HCT116 (cell line): ENCODE measurements at regions not wholly inside any gene's neighbourhood (a gene's known extent, or its start where the extent isn't known, plus 50 kb on each side); places are given as distances from the start of the nearest gene placed in this dataset.

Source experiments
- ATAC-seq: fragments of 200-7000 bp; cut with Tn5 transposase; 2 replicates; pipeline ENCODE4 v1.9.1; 2020; ENCODE audit warnings: mild to moderate bottlenecking, moderate library complexity
- BruUV-seq: library from RNA; stranded (reverse); fragments of 400-500 nt; replicated peaks from 2 replicates; lab custom pipeline; 2021; lab: Mats Ljungman, UMichigan
- CTCF ChIA-PET: fragments of 300-600 bp; sonication (Branson Sonifier 250); formaldehyde crosslinking; loops from one replicate; lab custom pipeline; 2021; ENCODE audit warnings: antibody characterized with exemption; lab: Charles Lee
- POLR2A ChIA-PET: fragments of 300-600, 350-600 bp; sonication (Branson Sonifier 250); formaldehyde crosslinking; loops from one replicate; lab custom pipeline; 2021; ENCODE audit warnings: antibody characterized with exemption; lab: Charles Lee
- RAD21 ChIA-PET, 2 experiments: fragments of 300-600 bp; sonication (Branson Sonifier 250); formaldehyde crosslinking; loops; one replicate each; lab custom pipeline; 2023; ENCODE audit warnings: low total read pairs in 2 of 2; ENCODE audit not compliant: uncharacterized antibody in 2 of 2, unreplicated experiment in 2 of 2, low non-redundant PET in 1 of 2; lab: Charles Lee
- DNase-seq: peaks from one replicate; pipeline ENCODE4 v3.0.0-alpha.2; 2010; ENCODE audit warnings: low read depth, low spot score
- H2AFZ ChIP-seq: fragments of 200-600 bp; shearing (Covaris generic), sonication (generic); 2 replicates; pipeline ENCODE4 v1.6.1; 2017; ENCODE audit warnings: low read depth, mixed run types, mixed read lengths, antibody characterized with exemption, low read length; ENCODE audit not compliant: poor library complexity, severe bottlenecking
- H3K27ac ChIP-seq: 2 replicates; pipeline ENCODE4 v1.5.1; 2012; ENCODE audit warnings: low read depth, low read length
- H3K27me3 ChIP-seq: fragments of 200-600 bp; sonication (generic); 2 replicates; pipeline ENCODE4 v1.6.1; 2016; ENCODE audit warnings: mixed run types, low read length, mixed read lengths; ENCODE audit not compliant: insufficient read depth
- H3K36me3 ChIP-seq, 2 experiments: fragments of 200-500 bp in 1 of 2; fragments of 200-600 bp in 1 of 2; sonication (Bioruptor generic) in 1 of 2; sonication (generic) in 1 of 2; 2 replicates each; pipeline versions ENCODE4 v1.5.1 to v1.6.1; 2014 to 2016; ENCODE audit warnings: low read length in 2 of 2, inconsistent platforms in 1 of 2, mixed read lengths in 1 of 2, mixed run types in 1 of 2; ENCODE audit not compliant: insufficient read depth in 2 of 2, control insufficient read depth in 1 of 2
- H3K4me1 ChIP-seq, 2 experiments: fragments of 200-600 bp in 1 of 2; sonication (generic) in 1 of 2; 2 replicates each; pipeline versions ENCODE4 v1.5.1 to v1.6.1; 2012 to 2017; ENCODE audit warnings: low read length in 2 of 2, inconsistent platforms in 1 of 2, mild to moderate bottlenecking in 1 of 2, mixed read lengths in 1 of 2, mixed run types in 1 of 2, moderate library complexity in 1 of 2; ENCODE audit not compliant: insufficient read depth in 2 of 2, control insufficient read depth in 1 of 2
- H3K4me2 ChIP-seq: fragments of 200-600 bp; sonication (generic); 2 replicates; pipeline ENCODE4 v1.6.1; 2017; ENCODE audit warnings: mixed run types, low read length, mixed read lengths
- H3K4me3 ChIP-seq, 2 experiments: fragments of 200-600 bp in 1 of 2; sonication (generic) in 1 of 2; replicated peaks in 1 of 2; 2 replicates each; pipeline ENCODE4 v1.5.1; 2011 to 2016; ENCODE audit warnings: low read length in 2 of 2, control low read depth in 1 of 2, low read depth in 1 of 2, mild to moderate bottlenecking in 1 of 2, mixed read lengths in 1 of 2, mixed run types in 1 of 2
- H3K79me2 ChIP-seq: fragments of 200-600 bp; sonication (generic); 2 replicates; pipeline ENCODE4 v1.6.1; 2017; ENCODE audit warnings: mild to moderate bottlenecking, mixed run types, low read length, moderate library complexity, mixed read lengths; ENCODE audit not compliant: insufficient read depth
- H3K9ac ChIP-seq: fragments of 200-600 bp; sonication (generic); 2 replicates; pipeline ENCODE4 v1.6.1; 2016; ENCODE audit warnings: low read length, mixed read lengths
- H3K9me2 ChIP-seq: fragments of 200-600 bp; sonication (generic), shearing (Covaris generic); 2 replicates; pipeline ENCODE4 v1.6.1; 2017; ENCODE audit warnings: mixed run types, mild to moderate bottlenecking, moderate library complexity; ENCODE audit not compliant: insufficient read depth
- H3K9me3 ChIP-seq, 2 experiments: fragments of 200-500 bp in 1 of 2; fragments of 200-600 bp in 1 of 2; sonication (Bioruptor generic) in 1 of 2; sonication (generic) in 1 of 2; 2 replicates each; pipeline ENCODE4 v1.6.1; 2014 to 2017; ENCODE audit warnings: low read length in 2 of 2, mixed read lengths in 2 of 2, inconsistent platforms in 1 of 2, low read depth in 1 of 2, mild to moderate bottlenecking in 1 of 2, mixed run types in 1 of 2, moderate library complexity in 1 of 2; ENCODE audit not compliant: control insufficient read depth in 1 of 2, insufficient read depth in 1 of 2
- H4K20me1 ChIP-seq: fragments of 200-600 bp; sonication (generic), shearing (Covaris generic); 2 replicates; pipeline ENCODE4 v1.6.1; 2017; ENCODE audit warnings: mixed run types, mild to moderate bottlenecking, moderate library complexity; ENCODE audit not compliant: insufficient read depth
- CBX3 ChIP-seq: IDR thresholded peaks from 2 replicates; pipeline ENCODE4 v1.6.1; 2012; ENCODE audit warnings: low read depth
- EZH2 ChIP-seq: fragments of 200-600 bp; sonication (generic); IDR thresholded peaks from 2 replicates; pipeline ENCODE4 v1.6.1; 2017; ENCODE audit warnings: antibody characterized with exemption, mixed run types
- JUND ChIP-seq: IDR thresholded peaks from 2 replicates; pipeline ENCODE4 v1.6.1; 2012
- POLR2AphosphoS5 ChIP-seq: IDR thresholded peaks from 2 replicates; pipeline ENCODE4 v1.6.1; 2011; ENCODE audit warnings: mild to moderate bottlenecking, low read depth, low read length, moderate library complexity
- RAD21 ChIP-seq: IDR thresholded peaks from 2 replicates; pipeline ENCODE4 v1.6.1; 2012; ENCODE audit warnings: low read depth, mild to moderate bottlenecking
- SP1 ChIP-seq: IDR thresholded peaks from 2 replicates; pipeline ENCODE4 v1.6.1; 2012; ENCODE audit warnings: low read depth
- SRF ChIP-seq: IDR thresholded peaks from 2 replicates; pipeline ENCODE4 v1.6.1; 2012; ENCODE audit warnings: low read depth
- YY1 ChIP-seq: IDR thresholded peaks from 2 replicates; pipeline ENCODE4 v1.6.1; 2011; ENCODE audit warnings: low read length, low read depth, moderate library complexity, mild to moderate bottlenecking; ENCODE audit not compliant: insufficient replicate concordance; ENCODE audit errors: extremely low read depth
- intact Hi-C: fragments of 100-400 bp; cut with micrococcal nuclease; formaldehyde crosslinking; loops from 2 replicates; pipeline ENCODE4 v1.10.0; 2022
- TF ChIP-seq, protein P1 (sequence below), 3 experiments: fragments of 200-600 bp in 1 of 3; sonication (generic) in 1 of 3; IDR thresholded peaks in 2 of 3; conservative IDR thresholded peaks in 1 of 3; 2 replicates each; pipeline ENCODE4 v1.5.1; 2012 to 2017; ENCODE audit warnings: low read depth in 2 of 3, low read length in 2 of 3, antibody characterized with exemption in 1 of 3, borderline replicate concordance in 1 of 3, control low read depth in 1 of 3, mild to moderate bottlenecking in 1 of 3, mixed read lengths in 1 of 3, mixed run types in 1 of 3, moderate library complexity in 1 of 3; ENCODE audit not compliant: insufficient read depth in 1 of 3
- TF ChIP-seq, protein P2 (sequence below): IDR thresholded peaks from 2 replicates; pipeline ENCODE4 v1.6.1; 2012

DNA sequence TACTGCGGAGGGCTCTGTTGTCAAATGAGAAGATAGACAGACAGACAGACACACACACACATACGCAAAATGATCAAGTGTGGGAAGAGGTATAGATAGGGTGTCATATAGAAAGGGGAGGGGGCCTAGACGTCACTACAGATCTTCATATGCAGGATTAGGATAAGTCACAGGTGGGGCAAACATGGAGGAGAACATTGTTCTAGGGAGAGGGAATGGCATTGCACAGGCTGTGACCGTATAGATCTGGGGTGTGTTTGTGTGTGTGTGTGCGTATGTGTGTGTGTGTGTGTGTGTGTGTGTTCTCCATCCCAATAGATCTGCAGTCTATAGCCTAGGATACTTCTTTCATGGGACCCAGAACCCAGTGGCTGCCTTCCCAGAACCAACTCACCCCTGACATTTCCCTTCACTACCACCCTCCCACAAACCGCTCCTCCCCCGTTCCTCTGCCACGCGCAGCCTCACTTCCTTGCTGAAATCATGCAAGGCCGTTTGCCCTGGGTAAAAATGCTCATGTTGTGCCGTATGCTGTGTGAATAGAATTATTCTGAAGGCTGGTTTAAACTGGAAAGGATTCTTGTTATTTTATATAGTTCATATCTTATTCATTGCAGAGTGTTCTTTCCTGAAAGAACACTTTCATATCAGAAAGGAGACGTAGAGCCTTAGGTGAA lies 50.5 kb upstream of the CCL1 start:
- ATAC-seq (no peak), DNase-seq (no peak)
- ChIA-PET POLR2A (no interaction called here), CTCF (no interaction called here), RAD21 (no interaction called here)
- no peaks in the 10 kb centered on the region for H4K20me1 ChIP-seq
- H3K4me1 ChIP-seq, result no peaks in the 10 kb centered on the region
- no peak overlapping the region for H3K4me2 ChIP-seq
- H3K27me3 ChIP-seq, result peaks cover 38% of the 10 kb centered on the region
- no peaks in the 10 kb centered on the region for H3K9me3 ChIP-seq
- no peaks in the 10 kb centered on the region for H3K9me2 ChIP-seq
- no peak overlapping the region for H2AFZ ChIP-seq
- no peaks in the 10 kb centered on the region for H3K79me2 ChIP-seq
- no peak overlapping the region for H3K4me3 ChIP-seq
- intact Hi-C loops, result no loop called here
- H3K36me3 ChIP-seq, result no peaks in the 10 kb centered on the region
- H3K27ac ChIP-seq, result no peak overlapping the region
- no TSS peak for BruUV-seq
- no peak for TF ChIP-seq CBX3
- TF ChIP-seq, protein P1, sequence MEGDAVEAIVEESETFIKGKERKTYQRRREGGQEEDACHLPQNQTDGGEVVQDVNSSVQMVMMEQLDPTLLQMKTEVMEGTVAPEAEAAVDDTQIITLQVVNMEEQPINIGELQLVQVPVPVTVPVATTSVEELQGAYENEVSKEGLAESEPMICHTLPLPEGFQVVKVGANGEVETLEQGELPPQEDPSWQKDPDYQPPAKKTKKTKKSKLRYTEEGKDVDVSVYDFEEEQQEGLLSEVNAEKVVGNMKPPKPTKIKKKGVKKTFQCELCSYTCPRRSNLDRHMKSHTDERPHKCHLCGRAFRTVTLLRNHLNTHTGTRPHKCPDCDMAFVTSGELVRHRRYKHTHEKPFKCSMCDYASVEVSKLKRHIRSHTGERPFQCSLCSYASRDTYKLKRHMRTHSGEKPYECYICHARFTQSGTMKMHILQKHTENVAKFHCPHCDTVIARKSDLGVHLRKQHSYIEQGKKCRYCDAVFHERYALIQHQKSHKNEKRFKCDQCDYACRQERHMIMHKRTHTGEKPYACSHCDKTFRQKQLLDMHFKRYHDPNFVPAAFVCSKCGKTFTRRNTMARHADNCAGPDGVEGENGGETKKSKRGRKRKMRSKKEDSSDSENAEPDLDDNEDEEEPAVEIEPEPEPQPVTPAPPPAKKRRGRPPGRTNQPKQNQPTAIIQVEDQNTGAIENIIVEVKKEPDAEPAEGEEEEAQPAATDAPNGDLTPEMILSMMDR (IDR thresholded peaks at IDR 0.05 in 2 of 3, conservative IDR thresholded peaks at IDR 0.05 in 1 of 3; ENCODE audit: borderline replicate concordance in 1 of 3, insufficient read depth in 1 of 3, low read depth in 2 of 3, low read length in 2 of 3), result no peak
- TF ChIP-seq RAD21, result no peak
- TF ChIP-seq POLR2AphosphoS5, result no peak
- no peak for TF ChIP-seq SRF
- TF ChIP-seq EZH2, result no peak
- no peak for TF ChIP-seq JUND
- TF ChIP-seq, protein P2, sequence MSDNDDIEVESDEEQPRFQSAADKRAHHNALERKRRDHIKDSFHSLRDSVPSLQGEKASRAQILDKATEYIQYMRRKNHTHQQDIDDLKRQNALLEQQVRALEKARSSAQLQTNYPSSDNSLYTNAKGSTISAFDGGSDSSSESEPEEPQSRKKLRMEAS, result no peak
- TF ChIP-seq YY1, result no peak
- TF ChIP-seq SP1, result no peak
- H3K9ac ChIP-seq, result no peak overlapping the region
